Lower leg skin (tissue), 3 donors: ENCODE measurements at regions not wholly inside any gene's neighbourhood (a gene's known extent, or its start where the extent isn't known, plus 50 kb on each side); places are given as distances from the start of the nearest gene placed in this dataset.

ENCODE experiments used
- CTCF ChIP-seq, 3 donors: fragments of 450-650 bp; IDR thresholded peaks; one replicate each; pipeline ENCODE4 v1.5.1; 2016; ENCODE audit warnings: antibody characterized with exemption in 3 of 3, mild to moderate bottlenecking in 3 of 3, moderate library complexity in 2 of 3
- POLR2A ChIP-seq, 2 donors: fragments of 450-650 bp; IDR thresholded peaks; one replicate each; pipeline ENCODE4 v1.6.1; 2016 to 2017; ENCODE audit warnings: antibody characterized with exemption in 2 of 2, mild to moderate bottlenecking in 1 of 2, moderate library complexity in 1 of 2

GRCh38 chr2:16389611-16390010 lies 276.0 kb downstream of the CYRIA start:
- TF ChIP-seq CTCF (IDR thresholded peaks at IDR 0.05), result no peak
- TF ChIP-seq POLR2A (IDR thresholded peaks at IDR 0.05), result no peak
